HCT116 (cell line): ENCODE measurements at regions not wholly inside any gene's neighbourhood (a gene's known extent, or its start where the extent isn't known, plus 50 kb on each side); places are given as distances from the start of the nearest gene placed in this dataset.

Experiments used
- ATAC-seq: fragments of 200-7000 bp; cut with Tn5 transposase; 2 replicates; pipeline ENCODE4 v1.9.1; 2020; ENCODE audit warnings: mild to moderate bottlenecking, moderate library complexity
- BruUV-seq: library from RNA; stranded (reverse); fragments of 400-500 nt; replicated peaks from 2 replicates; lab custom pipeline; 2021; lab: Mats Ljungman, UMichigan
- CTCF ChIA-PET: fragments of 300-600 bp; sonication (Branson Sonifier 250); formaldehyde crosslinking; loops from one replicate; lab custom pipeline; 2021; ENCODE audit warnings: antibody characterized with exemption; lab: Charles Lee
- POLR2A ChIA-PET: fragments of 300-600, 350-600 bp; sonication (Branson Sonifier 250); formaldehyde crosslinking; loops from one replicate; lab custom pipeline; 2021; ENCODE audit warnings: antibody characterized with exemption; lab: Charles Lee
- RAD21 ChIA-PET, 2 experiments: fragments of 300-600 bp; sonication (Branson Sonifier 250); formaldehyde crosslinking; loops; one replicate each; lab custom pipeline; 2023; ENCODE audit warnings: low total read pairs in 2 of 2; ENCODE audit not compliant: uncharacterized antibody in 2 of 2, unreplicated experiment in 2 of 2, low non-redundant PET in 1 of 2; lab: Charles Lee
- DNase-seq: peaks from one replicate; pipeline ENCODE4 v3.0.0-alpha.2; 2010; ENCODE audit warnings: low read depth, low spot score
- H2AFZ ChIP-seq: fragments of 200-600 bp; shearing (Covaris generic), sonication (generic); 2 replicates; pipeline ENCODE4 v1.6.1; 2017; ENCODE audit warnings: low read depth, mixed run types, mixed read lengths, antibody characterized with exemption, low read length; ENCODE audit not compliant: poor library complexity, severe bottlenecking
- H3K27ac ChIP-seq: 2 replicates; pipeline ENCODE4 v1.5.1; 2012; ENCODE audit warnings: low read depth, low read length
- H3K27me3 ChIP-seq: fragments of 200-600 bp; sonication (generic); 2 replicates; pipeline ENCODE4 v1.6.1; 2016; ENCODE audit warnings: mixed run types, low read length, mixed read lengths; ENCODE audit not compliant: insufficient read depth
- H3K36me3 ChIP-seq, 2 experiments: fragments of 200-500 bp in 1 of 2; fragments of 200-600 bp in 1 of 2; sonication (Bioruptor generic) in 1 of 2; sonication (generic) in 1 of 2; 2 replicates each; pipeline versions ENCODE4 v1.5.1 to v1.6.1; 2014 to 2016; ENCODE audit warnings: low read length in 2 of 2, inconsistent platforms in 1 of 2, mixed read lengths in 1 of 2, mixed run types in 1 of 2; ENCODE audit not compliant: insufficient read depth in 2 of 2, control insufficient read depth in 1 of 2
- H3K4me1 ChIP-seq, 2 experiments: fragments of 200-600 bp in 1 of 2; sonication (generic) in 1 of 2; 2 replicates each; pipeline versions ENCODE4 v1.5.1 to v1.6.1; 2012 to 2017; ENCODE audit warnings: low read length in 2 of 2, inconsistent platforms in 1 of 2, mild to moderate bottlenecking in 1 of 2, mixed read lengths in 1 of 2, mixed run types in 1 of 2, moderate library complexity in 1 of 2; ENCODE audit not compliant: insufficient read depth in 2 of 2, control insufficient read depth in 1 of 2
- H3K4me2 ChIP-seq: fragments of 200-600 bp; sonication (generic); 2 replicates; pipeline ENCODE4 v1.6.1; 2017; ENCODE audit warnings: mixed run types, low read length, mixed read lengths
- H3K4me3 ChIP-seq, 2 experiments: fragments of 200-600 bp in 1 of 2; sonication (generic) in 1 of 2; replicated peaks in 1 of 2; 2 replicates each; pipeline ENCODE4 v1.5.1; 2011 to 2016; ENCODE audit warnings: low read length in 2 of 2, control low read depth in 1 of 2, low read depth in 1 of 2, mild to moderate bottlenecking in 1 of 2, mixed read lengths in 1 of 2, mixed run types in 1 of 2
- H3K79me2 ChIP-seq: fragments of 200-600 bp; sonication (generic); 2 replicates; pipeline ENCODE4 v1.6.1; 2017; ENCODE audit warnings: mild to moderate bottlenecking, mixed run types, low read length, moderate library complexity, mixed read lengths; ENCODE audit not compliant: insufficient read depth
- H3K9ac ChIP-seq: fragments of 200-600 bp; sonication (generic); 2 replicates; pipeline ENCODE4 v1.6.1; 2016; ENCODE audit warnings: low read length, mixed read lengths
- H3K9me2 ChIP-seq: fragments of 200-600 bp; sonication (generic), shearing (Covaris generic); 2 replicates; pipeline ENCODE4 v1.6.1; 2017; ENCODE audit warnings: mixed run types, mild to moderate bottlenecking, moderate library complexity; ENCODE audit not compliant: insufficient read depth
- H3K9me3 ChIP-seq, 2 experiments: fragments of 200-500 bp in 1 of 2; fragments of 200-600 bp in 1 of 2; sonication (Bioruptor generic) in 1 of 2; sonication (generic) in 1 of 2; 2 replicates each; pipeline ENCODE4 v1.6.1; 2014 to 2017; ENCODE audit warnings: low read length in 2 of 2, mixed read lengths in 2 of 2, inconsistent platforms in 1 of 2, low read depth in 1 of 2, mild to moderate bottlenecking in 1 of 2, mixed run types in 1 of 2, moderate library complexity in 1 of 2; ENCODE audit not compliant: control insufficient read depth in 1 of 2, insufficient read depth in 1 of 2
- H4K20me1 ChIP-seq: fragments of 200-600 bp; sonication (generic), shearing (Covaris generic); 2 replicates; pipeline ENCODE4 v1.6.1; 2017; ENCODE audit warnings: mixed run types, mild to moderate bottlenecking, moderate library complexity; ENCODE audit not compliant: insufficient read depth
- ATF3 ChIP-seq: IDR thresholded peaks from 2 replicates; pipeline ENCODE4 v1.6.1; 2012
- EGR1 ChIP-seq: IDR thresholded peaks from 2 replicates; pipeline ENCODE4 v1.6.1; 2012; ENCODE audit warnings: low read depth
- ELF1 ChIP-seq: IDR thresholded peaks from 2 replicates; pipeline ENCODE4 v1.6.1; 2012; ENCODE audit warnings: low read depth, borderline replicate concordance
- EZH2 ChIP-seq: fragments of 200-600 bp; sonication (generic); IDR thresholded peaks from 2 replicates; pipeline ENCODE4 v1.6.1; 2017; ENCODE audit warnings: antibody characterized with exemption, mixed run types
- POLR2AphosphoS5 ChIP-seq: IDR thresholded peaks from 2 replicates; pipeline ENCODE4 v1.6.1; 2011; ENCODE audit warnings: mild to moderate bottlenecking, low read depth, low read length, moderate library complexity
- REST ChIP-seq: IDR thresholded peaks from 2 replicates; pipeline ENCODE4 v1.6.1; 2012; ENCODE audit warnings: low read depth
- ZBTB33 ChIP-seq: IDR thresholded peaks from 2 replicates; pipeline ENCODE4 v1.6.1; 2011; ENCODE audit warnings: mild to moderate bottlenecking, low read length, moderate library complexity; ENCODE audit not compliant: insufficient replicate concordance; ENCODE audit errors: extremely low read depth
- intact Hi-C: fragments of 100-400 bp; cut with micrococcal nuclease; formaldehyde crosslinking; loops from 2 replicates; pipeline ENCODE4 v1.10.0; 2022

- POLR2A ChIA-PET: no interaction called here
- ATAC-seq: no peak
- RAD21 ChIA-PET: no interaction called here
Measured at GRCh38 chr12:113622410-113622809, 150.7 kb upstream of the LHX5 start.

GRCh38 chr12:113620437-113620976, 148.8 kb upstream of the LHX5 start:
- DNase-seq: no peak
- Histone ChIP-seq H4K20me1 (no peaks in the 10 kb centered on the region), H3K9me3 (no peaks in the 10 kb centered on the region), H3K4me2 (no peak overlapping the region), H3K4me1 (no peaks in the 10 kb centered on the region), H2AFZ (no peak overlapping the region), H3K4me3 (no peak overlapping the region), H3K9ac (no peak overlapping the region), H3K36me3 (no peaks in the 10 kb centered on the region), H3K27ac (no peak overlapping the region), H3K79me2 (no peaks in the 10 kb centered on the region), H3K27me3 (peaks cover 20% of the 10 kb centered on the region), H3K9me2 (no peaks in the 10 kb centered on the region)
- ChIA-PET POLR2A (no interaction called here), CTCF (no interaction called here), RAD21 (no interaction called here)
- TF ChIP-seq EZH2 (no peak), ELF1 (no peak), ATF3 (no peak), EGR1 (no peak), POLR2AphosphoS5 (no peak), REST (no peak), ZBTB33 (no peak)
- intact Hi-C loops: no loop called here
- ATAC-seq: no peak
- no TSS peak for BruUV-seq

More at GRCh38 chr12:113622410-113622809, 150.7 kb upstream of the LHX5 start:
- BruUV-seq: no TSS peak
- no peaks in the 10 kb centered on the region for H3K4me1 ChIP-seq
- TF ChIP-seq EGR1: no peak
- TF ChIP-seq, all 23 proteins: peak for 0
- intact Hi-C loops: no loop called here
- no peaks in the 10 kb centered on the region for H3K9me3 ChIP-seq
- no peak overlapping the region for H2AFZ ChIP-seq
- CTCF ChIA-PET: no interaction called here
- no peaks in the 10 kb centered on the region for H3K79me2 ChIP-seq
- H3K27ac ChIP-seq: no peak overlapping the region
- DNase-seq: no peak
- H3K36me3 ChIP-seq: no peaks in the 10 kb centered on the region
- peaks cover 20% of the 10 kb centered on the region for H3K27me3 ChIP-seq
- no peaks in the 10 kb centered on the region for H4K20me1 ChIP-seq
- H3K9me2 ChIP-seq: no peaks in the 10 kb centered on the region
- H3K9ac ChIP-seq: no peak overlapping the region
- H3K4me3 ChIP-seq: no peak overlapping the region
- H3K4me2 ChIP-seq: no peak overlapping the region
